ENCODE measurements at regions not wholly inside any gene's neighbourhood (a gene's known extent, or its start where the extent isn't known, plus 50 kb on each side); places are given as distances from the start of the nearest gene placed in this dataset.
"Not testable (repeated sequence)": the region's sequence is repeated elsewhere in the genome, so short reads cannot be mapped to it uniquely, and the experiment has no call there.

- Histone ChIP-seq H3K4me3 (ENCODE audit: low read depth in 1 of 3, low read length in 3 of 3) (no peak overlapping the region), H3K27me3 (ENCODE audit: control insufficient read depth in 3 of 3, insufficient read depth in 3 of 3, low read length in 3 of 3) (no peaks in the 10 kb centered on the region), H3K9me3 (ENCODE audit: control insufficient read depth in 2 of 2, insufficient read depth in 1 of 2, low read depth in 1 of 2, low read length in 1 of 2) (no peaks in the 10 kb centered on the region), H3K4me1 (ENCODE audit: control insufficient read depth in 3 of 3, insufficient read depth in 2 of 3, low read depth in 1 of 3, low read length in 2 of 3) (no peaks in the 10 kb centered on the region), H3K27ac (ENCODE audit: low read depth in 1 of 3, low read length in 2 of 3) (no peak overlapping the region), H3K36me3 (ENCODE audit: control insufficient read depth in 3 of 3, insufficient read depth in 2 of 3, low read depth in 1 of 3, low read length in 3 of 3) (no peaks in the 10 kb centered on the region)
- FAIRE-seq = no peak
- DNase-seq = no peak
- 49 to 57% (median 56%) methylated on average over 3 of the region's 3 CpGs for WGBS, 3 donors
Measured at GRCh38 chr2:184047536-184047935, 550.8 kb upstream of the ZNF804A start.

- 88 to 94% (median 89%) methylated on average over 2 of the region's 2 CpGs for WGBS, 3 donors
- Histone ChIP-seq H3K4me1 (ENCODE audit: control insufficient read depth in 3 of 3, insufficient read depth in 2 of 3, low read depth in 1 of 3, low read length in 2 of 3) (no peaks in the 10 kb centered on the region), H3K4me3 (ENCODE audit: low read depth in 1 of 3, low read length in 3 of 3) (no peak overlapping the region), H3K27me3 (ENCODE audit: control insufficient read depth in 3 of 3, insufficient read depth in 3 of 3, low read length in 3 of 3) (no peaks in the 10 kb centered on the region), H3K36me3 (ENCODE audit: control insufficient read depth in 3 of 3, insufficient read depth in 2 of 3, low read depth in 1 of 3, low read length in 3 of 3) (no peaks in the 10 kb centered on the region), H3K27ac (ENCODE audit: low read depth in 1 of 3, low read length in 2 of 3) (no peak overlapping the region), H3K9me3 (ENCODE audit: control insufficient read depth in 2 of 2, insufficient read depth in 1 of 2, low read depth in 1 of 2, low read length in 1 of 2) (no peaks in the 10 kb centered on the region)
- FAIRE-seq (no peak), DNase-seq (no peak)
Measured at GRCh38 chr2:184049566-184049965, 548.8 kb upstream of the ZNF804A start.

- Histone ChIP-seq H3K27me3 (ENCODE audit: control insufficient read depth in 3 of 3, insufficient read depth in 3 of 3, low read length in 3 of 3) (no peaks in the 10 kb centered on the region), H3K4me3 (ENCODE audit: low read depth in 1 of 3, low read length in 3 of 3) (no peak overlapping the region), H3K9me3 (ENCODE audit: control insufficient read depth in 2 of 2, insufficient read depth in 1 of 2, low read depth in 1 of 2, low read length in 1 of 2) (no peaks in the 10 kb centered on the region), H3K36me3 (ENCODE audit: control insufficient read depth in 3 of 3, insufficient read depth in 2 of 3, low read depth in 1 of 3, low read length in 3 of 3) (no peaks in the 10 kb centered on the region), H3K27ac (ENCODE audit: low read depth in 1 of 3, low read length in 2 of 3) (no peak overlapping the region), H3K4me1 (ENCODE audit: control insufficient read depth in 3 of 3, insufficient read depth in 2 of 3, low read depth in 1 of 3, low read length in 2 of 3) (no peaks in the 10 kb centered on the region)
- DNase-seq (peak; percentile 26 to 61), FAIRE-seq (no peak)
- WGBS, 3 donors = 20 to 45% (median 25%) methylated on average over 3 of the region's 3 CpGs
Measured at GRCh38 chr2:184053326-184053725, 545.0 kb upstream of the ZNF804A start.

- not testable (repeated sequence) for H3K27me3 ChIP-seq (ENCODE audit: control insufficient read depth in 3 of 3, insufficient read depth in 3 of 3, low read length in 3 of 3); H3K4me1 ChIP-seq (ENCODE audit: control insufficient read depth in 3 of 3, insufficient read depth in 2 of 3, low read depth in 1 of 3, low read length in 2 of 3); H3K36me3 ChIP-seq (ENCODE audit: control insufficient read depth in 3 of 3, insufficient read depth in 2 of 3, low read depth in 1 of 3, low read length in 3 of 3); H3K27ac ChIP-seq (ENCODE audit: low read depth in 1 of 3, low read length in 2 of 3); FAIRE-seq; H3K4me3 ChIP-seq (ENCODE audit: low read depth in 1 of 3, low read length in 3 of 3); DNase-seq; H3K9me3 ChIP-seq (ENCODE audit: control insufficient read depth in 2 of 2, insufficient read depth in 1 of 2, low read depth in 1 of 2, low read length in 1 of 2)
- 91 to 95% (median 94%) methylated on average over 1 of the region's 1 CpG for WGBS, 3 donors
Measured at GRCh38 chr2:184054419-184054818, 543.9 kb upstream of the ZNF804A start.

- H3K4me1 ChIP-seq (ENCODE audit: control insufficient read depth in 3 of 3, insufficient read depth in 2 of 3, low read depth in 1 of 3, low read length in 2 of 3) = no peaks in the 10 kb centered on the region
- no peak overlapping the region for H3K4me3 ChIP-seq (ENCODE audit: low read depth in 1 of 3, low read length in 3 of 3)
- H3K27me3 ChIP-seq (ENCODE audit: control insufficient read depth in 3 of 3, insufficient read depth in 3 of 3, low read length in 3 of 3) = no peaks in the 10 kb centered on the region
- DNase-seq (no peak), FAIRE-seq (no peak)
- no peak overlapping the region for H3K27ac ChIP-seq (ENCODE audit: low read depth in 1 of 3, low read length in 2 of 3)
- 79 to 87% (median 83%) methylated on average over 4 of the region's 4 CpGs for WGBS, 3 donors
- H3K36me3 ChIP-seq (ENCODE audit: control insufficient read depth in 3 of 3, insufficient read depth in 2 of 3, low read depth in 1 of 3, low read length in 3 of 3) = no peaks in the 10 kb centered on the region
- no peaks in the 10 kb centered on the region for H3K9me3 ChIP-seq (ENCODE audit: control insufficient read depth in 2 of 2, insufficient read depth in 1 of 2, low read depth in 1 of 2, low read length in 1 of 2)
Measured at GRCh38 chr2:184057910-184058309, 540.4 kb upstream of the ZNF804A start.

- not testable (repeated sequence) for FAIRE-seq; H3K4me1 ChIP-seq (ENCODE audit: control insufficient read depth in 3 of 3, insufficient read depth in 2 of 3, low read depth in 1 of 3, low read length in 2 of 3); H3K36me3 ChIP-seq (ENCODE audit: control insufficient read depth in 3 of 3, insufficient read depth in 2 of 3, low read depth in 1 of 3, low read length in 3 of 3); H3K27me3 ChIP-seq (ENCODE audit: control insufficient read depth in 3 of 3, insufficient read depth in 3 of 3, low read length in 3 of 3); H3K4me3 ChIP-seq (ENCODE audit: low read depth in 1 of 3, low read length in 3 of 3); H3K9me3 ChIP-seq (ENCODE audit: control insufficient read depth in 2 of 2, insufficient read depth in 1 of 2, low read depth in 1 of 2, low read length in 1 of 2); H3K27ac ChIP-seq (ENCODE audit: low read depth in 1 of 3, low read length in 2 of 3); DNase-seq
- 79 to 94% (median 89%) methylated on average over 3 of the region's 3 CpGs for WGBS, 3 donors
Measured at GRCh38 chr2:184060268-184060667, 538.1 kb upstream of the ZNF804A start.

GRCh38 chr2:184067502-184067901, 530.8 kb upstream of the ZNF804A start:
- FAIRE-seq (no peak), DNase-seq (peak in 1 of 2 donors; percentile 1)
- 54 to 65% (median 60%) methylated on average over 3 of the region's 3 CpGs for WGBS, 3 donors

GRCh38 chr2:184072470-184072869, 525.9 kb upstream of the ZNF804A start:
- no peak overlapping the region for H3K4me3 ChIP-seq (ENCODE audit: low read depth in 1 of 3, low read length in 3 of 3)
- no peaks in the 10 kb centered on the region for H3K36me3 ChIP-seq (ENCODE audit: control insufficient read depth in 3 of 3, insufficient read depth in 2 of 3, low read depth in 1 of 3, low read length in 3 of 3)
- WGBS, 3 donors = 53 to 73% (median 53%) methylated on average over 2 of the region's 2 CpGs
- no peaks in the 10 kb centered on the region for H3K9me3 ChIP-seq (ENCODE audit: control insufficient read depth in 2 of 2, insufficient read depth in 1 of 2, low read depth in 1 of 2, low read length in 1 of 2)
- no peaks in the 10 kb centered on the region for H3K4me1 ChIP-seq (ENCODE audit: control insufficient read depth in 3 of 3, insufficient read depth in 2 of 3, low read depth in 1 of 3, low read length in 2 of 3)
- H3K27me3 ChIP-seq (ENCODE audit: control insufficient read depth in 3 of 3, insufficient read depth in 3 of 3, low read length in 3 of 3) = no peaks in the 10 kb centered on the region
- H3K27ac ChIP-seq (ENCODE audit: low read depth in 1 of 3, low read length in 2 of 3) = no peak overlapping the region
- FAIRE-seq (no peak), DNase-seq (no peak)

More at GRCh38 chr2:184067502-184067901, 530.8 kb upstream of the ZNF804A start:
- peaks cover 0 to 4% of the 10 kb centered on the region in 2 donors for H3K9me3 ChIP-seq (ENCODE audit: control insufficient read depth in 2 of 2, insufficient read depth in 1 of 2, low read depth in 1 of 2, low read length in 1 of 2)
- H3K27me3 ChIP-seq (ENCODE audit: control insufficient read depth in 3 of 3, insufficient read depth in 3 of 3, low read length in 3 of 3) = no peaks in the 10 kb centered on the region
- no peak overlapping the region for H3K27ac ChIP-seq (ENCODE audit: low read depth in 1 of 3, low read length in 2 of 3)
- H3K36me3 ChIP-seq (ENCODE audit: control insufficient read depth in 3 of 3, insufficient read depth in 2 of 3, low read depth in 1 of 3, low read length in 3 of 3) = no peaks in the 10 kb centered on the region
- H3K4me1 ChIP-seq (ENCODE audit: control insufficient read depth in 3 of 3, insufficient read depth in 2 of 3, low read depth in 1 of 3, low read length in 2 of 3) = no peaks in the 10 kb centered on the region
- H3K4me3 ChIP-seq (ENCODE audit: low read depth in 1 of 3, low read length in 3 of 3) = no peak overlapping the region

GRCh38 chr2:184078496-184078895, 519.8 kb upstream of the ZNF804A start:
- Histone ChIP-seq H3K4me3 (ENCODE audit: low read depth in 1 of 3, low read length in 3 of 3) (no peak overlapping the region), H3K27me3 (ENCODE audit: control insufficient read depth in 3 of 3, insufficient read depth in 3 of 3, low read length in 3 of 3) (no peaks in the 10 kb centered on the region), H3K27ac (ENCODE audit: low read depth in 1 of 3, low read length in 2 of 3) (no peak overlapping the region), H3K4me1 (ENCODE audit: control insufficient read depth in 3 of 3, insufficient read depth in 2 of 3, low read depth in 1 of 3, low read length in 2 of 3) (no peaks in the 10 kb centered on the region), H3K36me3 (ENCODE audit: control insufficient read depth in 3 of 3, insufficient read depth in 2 of 3, low read depth in 1 of 3, low read length in 3 of 3) (no peaks in the 10 kb centered on the region), H3K9me3 (ENCODE audit: control insufficient read depth in 2 of 2, insufficient read depth in 1 of 2, low read depth in 1 of 2, low read length in 1 of 2) (no peaks in the 10 kb centered on the region)
- DNase-seq (no peak), FAIRE-seq (no peak)
- 78 to 85% (median 82%) methylated on average over 2 of the region's 2 CpGs for WGBS, 3 donors
